HEK293 (cell line): ENCODE measurements at regions not wholly inside any gene's neighbourhood (a gene's known extent, or its start where the extent isn't known, plus 50 kb on each side); places are given as distances from the start of the nearest gene placed in this dataset.
"Not testable (repeated sequence)": the region's sequence is repeated elsewhere in the genome, so short reads cannot be mapped to it uniquely, and the experiment has no call there.

Experiments used
- CTCF ChIA-PET: fragments of 350-600 bp; formaldehyde crosslinking; extraction: SDS; loops from one replicate; lab custom pipeline; 2021; ENCODE audit warnings: antibody characterized with exemption; lab: Yijun Ruan, JAX
- POLR2A ChIA-PET: fragments of 300-600 bp; formaldehyde crosslinking; extraction: SDS; loops from one replicate; lab custom pipeline; 2020; ENCODE audit warnings: antibody characterized with exemption, inconsistent platforms; lab: Yijun Ruan, JAX
- H3K27ac ChIP-seq: fragments of 200-500 bp; sonication (Bioruptor generic); 2 replicates; pipeline ENCODE4 v1.5.1; 2014; ENCODE audit warnings: low read depth, low read length, control low read depth, inconsistent platforms; ENCODE audit errors: extremely low read depth
- H3K36me3 ChIP-seq, 2 experiments: fragments of 200-500 bp in 1 of 2; sonication (Bioruptor generic) in 1 of 2; 1 replicate in 1 of 2; 2 replicates in 1 of 2; pipeline ENCODE4 v1.5.1; 2014 to 2017; ENCODE audit warnings: inconsistent platforms in 2 of 2, low read length in 2 of 2; ENCODE audit not compliant: control insufficient read depth in 2 of 2, insufficient read depth in 1 of 2
- H3K4me1 ChIP-seq: fragments of 200-500 bp; sonication (Bioruptor generic); 2 replicates; pipeline ENCODE4 v1.5.1; 2014; ENCODE audit warnings: mild to moderate bottlenecking, low read length, inconsistent platforms; ENCODE audit not compliant: control insufficient read depth, insufficient read depth
- H3K4me3 ChIP-seq: 2 replicates; pipeline ENCODE4 v1.5.1; 2011; ENCODE audit warnings: low read depth, mild to moderate bottlenecking, control low read depth, low read length, moderate library complexity
- H3K9me3 ChIP-seq: fragments of 200-500 bp; sonication (Bioruptor generic); 2 replicates; pipeline ENCODE4 v1.5.1; 2014; ENCODE audit warnings: low read depth, low read length, inconsistent platforms; ENCODE audit not compliant: control insufficient read depth, insufficient read depth
- ELK4 ChIP-seq: IDR thresholded peaks from 2 replicates; pipeline ENCODE4 v1.6.1; 2011; ENCODE audit warnings: mild to moderate bottlenecking, low read depth, low read length, borderline replicate concordance
- HIC1 ChIP-seq: fragments of 450-650 bp; formaldehyde crosslinking; IDR thresholded peaks from 2 replicates; pipeline ENCODE4 v1.5.1; 2016; ENCODE audit warnings: missing biosample characterization, missing genetic modification characterization
- MZF1 ChIP-seq: fragments of 450-650 bp; formaldehyde crosslinking; IDR thresholded peaks from 2 replicates; pipeline ENCODE4 v1.5.1; 2017; ENCODE audit warnings: missing biosample characterization, missing genetic modification characterization, borderline replicate concordance
- OVOL3 ChIP-seq: fragments of 450-650 bp; formaldehyde crosslinking; IDR thresholded peaks from 2 replicates; pipeline ENCODE4 v1.5.1; 2016; ENCODE audit warnings: missing biosample characterization, missing genetic modification characterization
- REPIN1 ChIP-seq: fragments of 450-650 bp; formaldehyde crosslinking; IDR thresholded peaks from 2 replicates; pipeline ENCODE4 v1.5.1; 2017; ENCODE audit warnings: missing biosample characterization, missing genetic modification characterization, low read depth
- SCRT2 ChIP-seq: fragments of 450-650 bp; formaldehyde crosslinking; IDR thresholded peaks from 2 replicates; pipeline ENCODE4 v1.5.1; 2016; ENCODE audit warnings: missing biosample characterization, missing genetic modification characterization
- TCF7L2 ChIP-seq: IDR thresholded peaks from 2 replicates; pipeline ENCODE4 v1.6.1; 2011; ENCODE audit warnings: low read depth, mild to moderate bottlenecking, inconsistent platforms, low read length, moderate library complexity, borderline replicate concordance
- ZNF146 ChIP-seq: fragments of 450-650 bp; formaldehyde crosslinking; IDR thresholded peaks from 2 replicates; pipeline ENCODE4 v1.5.1; 2016; ENCODE audit warnings: missing biosample characterization, missing genetic modification characterization
- ZNF2 ChIP-seq: fragments of 450-650 bp; formaldehyde crosslinking; IDR thresholded peaks from 2 replicates; pipeline ENCODE4 v1.5.1; 2016; ENCODE audit warnings: missing biosample characterization, missing genetic modification characterization
- ZNF292 ChIP-seq: fragments of 450-650 bp; formaldehyde crosslinking; IDR thresholded peaks from 2 replicates; pipeline ENCODE4 v1.5.1; 2016; ENCODE audit warnings: low read depth, missing biosample characterization, missing genetic modification characterization, borderline replicate concordance
- ZNF394 ChIP-seq: fragments of 450-650 bp; formaldehyde crosslinking; IDR thresholded peaks from 2 replicates; pipeline ENCODE4 v1.5.1; 2016; ENCODE audit warnings: missing biosample characterization, missing genetic modification characterization, mild to moderate bottlenecking, moderate library complexity, borderline replicate concordance
- ZNF521 ChIP-seq: fragments of 450-650 bp; formaldehyde crosslinking; IDR thresholded peaks from 2 replicates; pipeline ENCODE4 v1.5.1; 2017; ENCODE audit warnings: missing biosample characterization, mild to moderate bottlenecking, missing genetic modification characterization
- ZNF571 ChIP-seq: fragments of 450-650 bp; formaldehyde crosslinking; IDR thresholded peaks from 2 replicates; pipeline ENCODE4 v1.5.0; 2017; ENCODE audit warnings: missing biosample characterization, missing genetic modification characterization
- ZNF585B ChIP-seq: fragments of 450-650 bp; formaldehyde crosslinking; IDR thresholded peaks from 2 replicates; pipeline ENCODE4 v1.5.1; 2016; ENCODE audit warnings: missing biosample characterization, missing genetic modification characterization
- ZNF610 ChIP-seq: fragments of 450-650 bp; formaldehyde crosslinking; IDR thresholded peaks from 2 replicates; pipeline ENCODE4 v1.5.1; 2016; ENCODE audit warnings: missing biosample characterization, missing genetic modification characterization, borderline replicate concordance
- ZNF621 ChIP-seq: fragments of 450-650 bp; formaldehyde crosslinking; IDR thresholded peaks from 2 replicates; pipeline ENCODE4 v1.5.1; 2017; ENCODE audit warnings: missing biosample characterization, missing genetic modification characterization
- ZSCAN16 ChIP-seq: fragments of 450-650 bp; formaldehyde crosslinking; IDR thresholded peaks from 2 replicates; pipeline ENCODE4 v1.5.1; 2016; ENCODE audit warnings: missing biosample characterization, missing genetic modification characterization

- CTCF ChIA-PET = interaction anchor here (0.5 to 0.7 kb wide), 3 partner anchors 12 to 775 kb away, joined by 3 to 4 read pairs (median 3); no protein-coding TSS in a partner anchor
- Histone ChIP-seq H3K4me1 (peaks cover 5% of the 10 kb centered on the region; the same call in 1 of the 2 replicates), H3K9me3 (no peaks in the 10 kb centered on the region), H3K4me3 (no peak overlapping the region), H3K27ac (no peak overlapping the region), H3K36me3 (no peaks in the 10 kb centered on the region)
- POLR2A ChIA-PET = no interaction called here
- TF ChIP-seq ZNF2 (tag by site-specific recombination) (no peak), ELK4 (no peak), OVOL3 (tag by site-specific recombination) (no peak), REPIN1 (tag by site-specific recombination) (no peak), ZNF610 (tag by site-specific recombination) (no peak), ZSCAN16 (tag by site-specific recombination) (no peak), ZNF394 (tag by site-specific recombination) (no peak), ZNF571 (no peak), ZNF292 (tag by site-specific recombination) (no peak), TCF7L2 (no peak), HIC1 (tag by site-specific recombination) (no peak), ZNF521 (tag by site-specific recombination) (no peak), ZNF585B (tag by site-specific recombination) (no peak), MZF1 (no peak)
Observed at GRCh38 chr2:173571887-173572680, 217.4 kb downstream of the CDCA7 start.

GRCh38 chr2:173572848-173573247 lies 218.2 kb downstream of the CDCA7 start:
- no peaks in the 10 kb centered on the region for H3K9me3 ChIP-seq
- H3K4me1 ChIP-seq = peaks cover 5% of the 10 kb centered on the region; the same call in 1 of the 2 replicates
- H3K4me3 ChIP-seq = no peak overlapping the region
- no peak overlapping the region for H3K27ac ChIP-seq
- TF ChIP-seq SCRT2 (tag by site-specific recombination) (0 out of 2 replicates have a peak, but pooled peaks have one; percentile 18), ZNF621 (tag by site-specific recombination) (no peak)
- ChIA-PET CTCF (interaction anchor here (0.6 to 0.7 kb wide), 3 partner anchors 12 to 974 kb away, joined by 3 to 4 read pairs (median 3); no protein-coding TSS in a partner anchor), POLR2A (no interaction called here)
- H3K36me3 ChIP-seq = no peaks in the 10 kb centered on the region

GRCh38 chr2:173573782-173574181 lies 219.1 kb downstream of the CDCA7 start:
- H3K36me3 ChIP-seq, H3K4me1 ChIP-seq, H3K4me3 ChIP-seq, H3K27ac ChIP-seq, H3K9me3 ChIP-seq, POLR2A ChIA-PET: not testable (repeated sequence)
- CTCF ChIA-PET = interaction anchor here (1.4 to 2.0 kb wide), 2 partner anchors 97 to 767 kb away, joined by 4 to 6 read pairs; no protein-coding TSS in a partner anchor
- peak; percentile 68 for TF ChIP-seq ZNF146 (tag by site-specific recombination)
